VCaP (cell line): ENCODE measurements at regions not wholly inside any gene's neighbourhood (a gene's known extent, or its start where the extent isn't known, plus 50 kb on each side); places are given as distances from the start of the nearest gene placed in this dataset.

Experiments
- H3K27ac ChIP-seq: fragments of 450-650 bp; 2 replicates; pipeline ENCODE4 v1.5.1; 2017
- TF ChIP-seq, protein P1 (sequence below): fragments of 450-650 bp; conservative IDR thresholded peaks from 2 replicates; pipeline ENCODE4 v1.5.1; 2017; ENCODE audit warnings: mild to moderate bottlenecking, moderate library complexity

- TF ChIP-seq, protein P1, sequence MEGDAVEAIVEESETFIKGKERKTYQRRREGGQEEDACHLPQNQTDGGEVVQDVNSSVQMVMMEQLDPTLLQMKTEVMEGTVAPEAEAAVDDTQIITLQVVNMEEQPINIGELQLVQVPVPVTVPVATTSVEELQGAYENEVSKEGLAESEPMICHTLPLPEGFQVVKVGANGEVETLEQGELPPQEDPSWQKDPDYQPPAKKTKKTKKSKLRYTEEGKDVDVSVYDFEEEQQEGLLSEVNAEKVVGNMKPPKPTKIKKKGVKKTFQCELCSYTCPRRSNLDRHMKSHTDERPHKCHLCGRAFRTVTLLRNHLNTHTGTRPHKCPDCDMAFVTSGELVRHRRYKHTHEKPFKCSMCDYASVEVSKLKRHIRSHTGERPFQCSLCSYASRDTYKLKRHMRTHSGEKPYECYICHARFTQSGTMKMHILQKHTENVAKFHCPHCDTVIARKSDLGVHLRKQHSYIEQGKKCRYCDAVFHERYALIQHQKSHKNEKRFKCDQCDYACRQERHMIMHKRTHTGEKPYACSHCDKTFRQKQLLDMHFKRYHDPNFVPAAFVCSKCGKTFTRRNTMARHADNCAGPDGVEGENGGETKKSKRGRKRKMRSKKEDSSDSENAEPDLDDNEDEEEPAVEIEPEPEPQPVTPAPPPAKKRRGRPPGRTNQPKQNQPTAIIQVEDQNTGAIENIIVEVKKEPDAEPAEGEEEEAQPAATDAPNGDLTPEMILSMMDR: no peak
- no peak overlapping the region for H3K27ac ChIP-seq
Measured at GRCh38 chr19:27887946-27888345, 1325.0 kb downstream of the UQCRFS1 start.

DNA sequence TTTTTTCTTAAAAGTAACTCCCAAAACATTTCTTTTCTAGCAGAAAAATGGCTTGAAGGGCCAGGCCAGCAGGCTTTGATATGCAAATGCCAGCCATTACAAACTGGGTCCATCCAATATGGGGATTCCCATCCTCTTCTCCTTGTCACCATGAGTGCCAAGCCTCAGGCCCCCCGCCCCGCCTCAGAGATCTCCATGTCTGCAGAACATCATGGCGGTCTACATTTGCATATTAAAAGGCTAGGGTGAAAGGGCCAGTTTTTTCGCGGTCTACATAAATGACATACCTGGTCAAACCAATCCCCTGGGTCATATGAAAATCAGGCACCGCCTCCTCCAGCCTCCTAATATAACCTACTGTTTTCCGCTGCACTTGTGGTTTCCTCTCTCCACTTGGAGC lies 1327.6 kb downstream of the UQCRFS1 start:
- TF ChIP-seq, protein P1: no peak
- H3K27ac ChIP-seq: no peak overlapping the region

- H3K27ac ChIP-seq: no peak overlapping the region
- TF ChIP-seq, protein P1: no peak
Measured at GRCh38 chr19:27884376-27884775, 1328.6 kb downstream of the UQCRFS1 start.

DNA sequence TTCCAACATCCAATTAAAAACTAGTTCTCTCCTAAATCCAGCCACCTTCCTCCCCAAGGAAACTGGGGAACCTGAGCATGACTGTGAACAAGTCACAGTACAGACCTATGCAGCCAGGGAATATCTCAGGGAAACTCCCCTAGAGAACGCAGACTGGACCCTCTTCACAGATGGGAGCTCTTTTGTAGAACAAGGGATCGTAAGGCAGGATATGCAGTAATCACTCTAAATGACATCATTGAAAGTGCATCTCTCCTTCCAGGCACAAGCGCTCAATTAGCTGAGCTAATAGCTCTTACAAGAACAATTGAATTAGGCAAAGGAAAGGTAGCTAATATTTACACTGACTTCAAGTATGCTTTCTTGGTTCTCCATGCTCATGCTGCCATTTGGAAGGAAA lies 1331.7 kb downstream of the UQCRFS1 start:
- no peak overlapping the region for H3K27ac ChIP-seq
- TF ChIP-seq, protein P1: no peak

DNA sequence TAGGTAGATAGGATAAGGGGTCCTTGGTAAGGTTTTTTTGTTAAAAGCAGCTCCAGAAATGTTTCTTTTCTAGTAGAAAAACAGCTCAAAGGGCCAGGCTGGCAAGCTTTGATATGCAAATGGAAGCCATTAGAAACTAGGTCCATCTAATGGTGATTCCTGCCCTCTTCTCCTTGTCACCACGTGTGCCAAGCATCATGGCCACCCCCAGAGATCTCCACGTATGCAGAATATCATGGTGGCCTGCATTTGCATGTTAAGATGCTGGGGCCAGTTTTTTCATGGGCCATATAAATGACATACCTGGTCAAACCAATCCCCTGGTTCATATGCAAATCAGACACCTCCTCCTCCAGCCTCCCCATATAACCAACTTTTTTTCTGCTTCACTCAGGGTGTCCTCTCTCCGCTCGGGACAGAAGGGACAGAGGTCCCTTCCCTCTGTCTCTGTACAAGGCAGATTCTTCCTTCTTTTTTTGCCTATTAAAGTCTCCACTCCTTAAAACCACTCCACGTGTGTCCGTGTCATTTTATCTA lies 1335.9 kb downstream of the UQCRFS1 start:
- no peak overlapping the region for H3K27ac ChIP-seq
- TF ChIP-seq, protein P1: no peak

- no peak overlapping the region for H3K27ac ChIP-seq
- TF ChIP-seq, protein P1: no peak
Measured at GRCh38 chr19:27876489-27876888, 1336.5 kb downstream of the UQCRFS1 start.

DNA sequence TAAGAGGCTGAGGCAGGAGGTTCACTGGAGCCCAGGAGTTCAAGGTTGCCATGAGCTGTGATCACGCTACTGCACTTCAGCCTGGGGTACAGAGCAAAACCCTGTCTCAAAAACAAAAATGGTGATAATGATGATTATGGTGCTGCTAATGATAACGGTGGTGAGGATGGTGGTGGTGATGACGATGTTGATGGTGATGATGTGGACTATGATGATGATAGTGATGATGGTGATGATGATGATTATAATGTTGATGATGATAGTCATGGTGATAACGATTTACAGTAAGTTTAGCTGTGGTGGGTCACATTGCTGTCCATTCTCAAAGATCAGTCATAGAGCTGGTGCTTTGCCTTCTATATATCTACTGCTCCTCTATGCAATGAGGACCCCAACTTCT lies 1340.6 kb downstream of the UQCRFS1 start:
- no peak overlapping the region for H3K27ac ChIP-seq
- TF ChIP-seq, protein P1: no peak
